K562 (cell line): ENCODE measurements at regions not wholly inside any gene's neighbourhood (a gene's known extent, or its start where the extent isn't known, plus 50 kb on each side); places are given as distances from the start of the nearest gene placed in this dataset.

ENCODE experiments used
- ATAC-seq: fragments of 200-7000 bp; cut with Tn5 transposase; 3 replicates; pipeline ENCODE4 v1.9.1; 2020; ENCODE audit warnings: moderate library complexity
- BruUV-seq: library from RNA; stranded (reverse); fragments of 400-500 nt; replicated peaks from 2 replicates; lab custom pipeline; 2021; lab: Mats Ljungman, UMichigan
- CTCF ChIA-PET: fragments of 300-600 bp; formaldehyde crosslinking; extraction: SDS; loops from one replicate; lab custom pipeline; 2021; ENCODE audit warnings: low intra/inter-chr PET ratio; lab: Yijun Ruan, JAX
- POLR2A ChIA-PET: fragments of 300-600, 350-650 bp; sonication (Branson Sonifier 250); formaldehyde crosslinking; extraction: SDS; loops from one replicate; lab custom pipeline; 2021; ENCODE audit warnings: antibody characterized with exemption, inconsistent platforms; lab: Yijun Ruan, JAX
- DNase-seq, 4 experiments: peaks; one replicate each; pipeline versions ENCODE4 v3.0.0 to v3.0.0-alpha.2; 2011 to 2018; ENCODE audit warnings: low spot score in 3 of 4, mixed read lengths in 3 of 4; ENCODE audit errors: extremely low read depth in 1 of 4
- FAIRE-seq: peaks from 2 replicates; lab custom pipeline; 2011; peaks lifted over from hg19 to GRCh38; lab: Jason Lieb, UNC
- H2AFZ ChIP-seq: 2 replicates; pipeline ENCODE4 v1.6.0; 2011; ENCODE audit warnings: low read depth, low read length, control low read depth, inconsistent platforms
- H3K27ac ChIP-seq: fragments of 200-600 bp; 3 replicates; pipeline ENCODE4 v1.8.0; 2011; ENCODE audit warnings: low read depth, mild to moderate bottlenecking, control low read depth, inconsistent platforms, low read length, moderate library complexity, mixed read lengths; ENCODE audit errors: extremely low read depth
- H3K27me3 ChIP-seq, 2 experiments: fragments of 300-600 bp in 1 of 2; 2 replicates in 1 of 2; 3 replicates in 1 of 2; pipeline versions ENCODE4 v1.6.0 to v1.8.0; 2011; ENCODE audit warnings: inconsistent platforms in 2 of 2, low read length in 2 of 2, mild to moderate bottlenecking in 1 of 2, mixed read lengths in 1 of 2, moderate library complexity in 1 of 2; ENCODE audit not compliant: control insufficient read depth in 2 of 2, insufficient read depth in 2 of 2
- H3K36me3 ChIP-seq: fragments of 300-600 bp; 3 replicates; pipeline ENCODE4 v1.8.0; 2011; ENCODE audit warnings: mild to moderate bottlenecking, low read length, inconsistent platforms; ENCODE audit not compliant: control insufficient read depth, insufficient read depth
- H3K4me1 ChIP-seq, 2 experiments: fragments of 200-600 bp in 1 of 2; replicated peaks in 1 of 2; 2 replicates in 1 of 2; 3 replicates in 1 of 2; pipeline versions ENCODE4 v1.5.1 to v1.8.0; 2011; ENCODE audit warnings: inconsistent platforms in 2 of 2, low read length in 2 of 2, mild to moderate bottlenecking in 1 of 2, mixed read lengths in 1 of 2, moderate library complexity in 1 of 2; ENCODE audit not compliant: control insufficient read depth in 2 of 2, insufficient read depth in 2 of 2
- H3K4me2 ChIP-seq: 2 replicates; pipeline ENCODE4 v1.6.1; 2011; ENCODE audit warnings: low read length, control low read depth, inconsistent platforms, mixed read lengths; ENCODE audit not compliant: insufficient read depth
- H3K4me3 ChIP-seq: fragments of 200-600 bp; sonication (generic), shearing (Covaris generic); 2 replicates; pipeline ENCODE4 v1.5.1; 2016; ENCODE audit warnings: control low read depth, inconsistent platforms
- H3K79me2 ChIP-seq: fragments of 200-600 bp; 3 replicates; pipeline ENCODE4 v1.8.0; 2011; ENCODE audit warnings: low read length, inconsistent platforms; ENCODE audit not compliant: control insufficient read depth, insufficient read depth
- H3K9ac ChIP-seq, 2 experiments: 2 replicates each; pipeline versions ENCODE4 v1.6.0 to v1.6.1; 2011; ENCODE audit warnings: low read depth in 2 of 2, low read length in 2 of 2, control low read depth in 1 of 2, inconsistent platforms in 1 of 2, mild to moderate bottlenecking in 1 of 2, mixed read lengths in 1 of 2; ENCODE audit not compliant: insufficient read depth in 1 of 2
- H3K9me1 ChIP-seq: one replicate; pipeline ENCODE4 v1.6.0; 2011; ENCODE audit warnings: inconsistent platforms, mild to moderate bottlenecking, low read length, moderate library complexity; ENCODE audit not compliant: control insufficient read depth, insufficient read depth
- H3K9me3 ChIP-seq: replicated peaks from 2 replicates; pipeline ENCODE4 v1.5.1; 2011; ENCODE audit warnings: low read depth, low read length, inconsistent platforms; ENCODE audit not compliant: control insufficient read depth, insufficient read depth
- H4K20me1 ChIP-seq: replicated peaks from 2 replicates; pipeline ENCODE4 v1.6.1; 2011; ENCODE audit warnings: low read length, inconsistent platforms, mixed read lengths; ENCODE audit not compliant: control insufficient read depth, insufficient read depth
- E2F1 ChIP-seq: sonication (generic); formaldehyde crosslinking; IDR thresholded peaks from 2 replicates; pipeline ENCODE4 v1.8.1; 2023; ENCODE audit warnings: mild to moderate bottlenecking, missing genetic modification reagents, moderate library complexity
- ZNF507 ChIP-seq: conservative IDR thresholded peaks from 2 replicates; pipeline ENCODE4 v1.6.1; 2017; ENCODE audit warnings: missing genetic modification characterization, missing compliant biosample characterization
- ZNF655 ChIP-seq: fragments of 250-450 bp; sonication (Bioruptor Pico); IDR thresholded peaks from 2 replicates; pipeline ENCODE4 v1.5.0; 2021
- WGBS: fragments of 100-300 bp; shearing (Covaris generic); methylation state at CpG from one replicate; pipeline ENCODE4 v1.1.6; 2016; ENCODE audit warnings: low coverage, mixed read lengths; ENCODE audit not compliant: insufficient coverage; ENCODE audit errors: missing lambda C conversion rate; 5-methylcytosine and 5-hydroxymethylcytosine counted together
- in situ Hi-C: fragments of 300-500 bp; cut with MboI; formaldehyde crosslinking; loops from 4 replicates; pipeline ENCODE4 v1.15.0; 2018; ENCODE audit warnings: inconsistent platforms, mixed read lengths
- intact Hi-C: fragments of 100-400 bp; cut with micrococcal nuclease; formaldehyde crosslinking; loops from 2 replicates; pipeline ENCODE4 v1.14.2; 2022

GRCh38 chr5:178796165-178796945, 63.4 kb upstream of the ZNF354B start:
- TF ChIP-seq ZNF507 (tag): 0 out of 2 replicates have a peak, but pooled peaks have one; percentile 2
- TF ChIP-seq ZNF655 (CRISPR knock-in tag): no peak
- Histone ChIP-seq H3K9me1 (no peaks in the 10 kb centered on the region), H3K36me3 (peaks cover 7% of the 10 kb centered on the region; the same call in 1 of the 3 replicates), H3K79me2 (no peaks in the 10 kb centered on the region), H3K4me1 (no peaks in the 10 kb centered on the region; a peak in 1 of 5 replicates), H4K20me1 (no peaks in the 10 kb centered on the region), H3K4me2 (no peak overlapping the region), H3K4me3 (no peak overlapping the region), H2AFZ (no peak overlapping the region), H3K9me3 (no peaks in the 10 kb centered on the region), H3K27ac (no peak overlapping the region), H3K27me3 (no peaks in the 10 kb centered on the region), H3K9ac (no peak overlapping the region)
- POLR2A ChIA-PET: interaction anchor here (0.7 kb wide), 1 partner anchor 473 kb away, joined by 3 read pairs; no protein-coding TSS in a partner anchor
- no TSS peak for BruUV-seq
- CTCF ChIA-PET: no interaction called here
- FAIRE-seq (no peak), DNase-seq (no peak), ATAC-seq (no peak)
- intact Hi-C loops (no loop called here), in situ Hi-C loops (no loop called here)
- WGBS: 40% methylated on average over 17 of the region's 17 CpGs

- no peak for ATAC-seq
- ChIA-PET POLR2A (interaction anchor here (0.6 kb wide), 1 partner anchor 39 kb away, joined by 3 read pairs; no protein-coding TSS in a partner anchor), CTCF (no interaction called here)
- no peak for TF ChIP-seq E2F1
- Histone ChIP-seq H3K4me3 (no peak overlapping the region), H2AFZ (no peak overlapping the region), H3K79me2 (no peaks in the 10 kb centered on the region), H3K36me3 (peaks cover 7% of the 10 kb centered on the region; the same call in 1 of the 3 replicates), H4K20me1 (no peaks in the 10 kb centered on the region), H3K27ac (no peak overlapping the region), H3K9me3 (no peaks in the 10 kb centered on the region), H3K27me3 (no peaks in the 10 kb centered on the region), H3K4me2 (no peak overlapping the region), H3K9me1 (no peaks in the 10 kb centered on the region), H3K4me1 (peaks cover 0 to 3% of the 10 kb centered on the region in 2 experiments; a peak in 2 of 5 replicates), H3K9ac (no peak overlapping the region)
- no TSS peak for BruUV-seq
- WGBS: 59% methylated on average over 16 of the region's 16 CpGs
- in situ Hi-C loops (no loop called here), intact Hi-C loops (no loop called here)
- DNase-seq: no peak
- FAIRE-seq: no peak
Observed at GRCh38 chr5:178794433-178794832, 64.0 kb upstream of the ZNF354A start.
